ENCODE measurements at regions not wholly inside any gene's neighbourhood (a gene's known extent, or its start where the extent isn't known, plus 50 kb on each side); places are given as distances from the start of the nearest gene placed in this dataset.

DNA sequence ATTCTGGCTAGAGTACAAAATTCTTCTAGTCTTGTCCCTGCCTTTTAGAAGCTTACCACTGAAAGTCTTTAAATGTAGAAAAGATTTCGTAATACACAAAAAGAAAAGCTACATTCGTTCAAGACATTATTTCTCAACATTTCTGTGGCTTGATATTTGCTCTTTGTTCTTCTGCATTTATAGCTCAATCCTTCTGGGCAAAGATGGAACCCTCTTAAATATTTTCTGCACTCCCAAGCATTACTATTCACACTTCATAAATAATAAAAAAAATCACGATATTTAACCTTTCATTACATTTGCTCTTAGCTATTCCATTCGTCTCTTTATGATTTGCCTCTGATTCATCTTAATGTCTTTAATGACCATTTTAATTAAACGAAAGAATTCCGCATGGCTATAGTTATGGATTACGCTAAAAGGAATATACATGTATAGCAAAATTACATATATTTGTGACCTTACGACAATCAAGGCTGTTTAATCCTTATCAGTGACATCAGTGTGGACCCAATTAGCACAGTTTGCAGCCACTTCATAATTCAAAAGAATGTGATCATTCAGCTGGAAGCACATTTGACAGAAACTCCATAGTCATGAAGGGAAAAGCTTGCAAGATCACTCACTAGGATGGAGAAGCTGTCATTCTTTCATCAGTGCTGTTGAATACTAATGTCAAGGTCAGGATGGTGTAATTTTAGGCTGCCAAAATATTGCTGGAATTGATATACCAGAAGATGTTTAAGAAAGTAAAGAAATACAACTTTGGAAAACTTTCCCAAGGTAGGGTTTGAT is 1075.0 kb upstream of the TENM3 start:
- Mint-ChIP-seq H3K27me3 (ENCODE audit: insufficient read depth, unreplicated experiment) (peaks cover 3% of the 10 kb centered on the region), H3K27ac (ENCODE audit: unreplicated experiment) (no peak overlapping the region), H3K4me1 (ENCODE audit: low read depth, unreplicated experiment) (no peaks in the 10 kb centered on the region), H3K4me3 (ENCODE audit: unreplicated experiment) (no peak overlapping the region), H3K9me3 (ENCODE audit: unreplicated experiment) (no peaks in the 10 kb centered on the region), H3K36me3 (ENCODE audit: insufficient read depth, unreplicated experiment) (no peaks in the 10 kb centered on the region)
- no TSS peak for BruUV-seq (replicated peaks)
- H3K4me1 ChIP-seq: no peaks in the 10 kb centered on the region
- H3K27me3 ChIP-seq (replicated peaks; ENCODE audit: control insufficient read depth, insufficient read depth, low read length): no peaks in the 10 kb centered on the region
- H3K36me3 ChIP-seq (ENCODE audit: control insufficient read depth, insufficient read depth, low read length): no peaks in the 10 kb centered on the region
- no peak for DNase-seq
- no peaks in the 10 kb centered on the region for H3K9me3 ChIP-seq
- intact Hi-C loops (cut with micrococcal nuclease; ENCODE audit: unreplicated experiment): no loop called here
- ChIA-PET POLR2A (no interaction called here), CTCF (no interaction called here)
- no peak overlapping the region for H3K4me3 ChIP-seq (ENCODE audit: low read depth, low read length)
- TF ChIP-seq, protein P1, sequence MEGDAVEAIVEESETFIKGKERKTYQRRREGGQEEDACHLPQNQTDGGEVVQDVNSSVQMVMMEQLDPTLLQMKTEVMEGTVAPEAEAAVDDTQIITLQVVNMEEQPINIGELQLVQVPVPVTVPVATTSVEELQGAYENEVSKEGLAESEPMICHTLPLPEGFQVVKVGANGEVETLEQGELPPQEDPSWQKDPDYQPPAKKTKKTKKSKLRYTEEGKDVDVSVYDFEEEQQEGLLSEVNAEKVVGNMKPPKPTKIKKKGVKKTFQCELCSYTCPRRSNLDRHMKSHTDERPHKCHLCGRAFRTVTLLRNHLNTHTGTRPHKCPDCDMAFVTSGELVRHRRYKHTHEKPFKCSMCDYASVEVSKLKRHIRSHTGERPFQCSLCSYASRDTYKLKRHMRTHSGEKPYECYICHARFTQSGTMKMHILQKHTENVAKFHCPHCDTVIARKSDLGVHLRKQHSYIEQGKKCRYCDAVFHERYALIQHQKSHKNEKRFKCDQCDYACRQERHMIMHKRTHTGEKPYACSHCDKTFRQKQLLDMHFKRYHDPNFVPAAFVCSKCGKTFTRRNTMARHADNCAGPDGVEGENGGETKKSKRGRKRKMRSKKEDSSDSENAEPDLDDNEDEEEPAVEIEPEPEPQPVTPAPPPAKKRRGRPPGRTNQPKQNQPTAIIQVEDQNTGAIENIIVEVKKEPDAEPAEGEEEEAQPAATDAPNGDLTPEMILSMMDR (IDR thresholded peaks at IDR 0.05; ENCODE audit: insufficient read depth in 1 of 2, low read depth in 1 of 2, low read length in 1 of 2, severe bottlenecking in 1 of 2, unreplicated experiment in 1 of 2): no peak

DNA sequence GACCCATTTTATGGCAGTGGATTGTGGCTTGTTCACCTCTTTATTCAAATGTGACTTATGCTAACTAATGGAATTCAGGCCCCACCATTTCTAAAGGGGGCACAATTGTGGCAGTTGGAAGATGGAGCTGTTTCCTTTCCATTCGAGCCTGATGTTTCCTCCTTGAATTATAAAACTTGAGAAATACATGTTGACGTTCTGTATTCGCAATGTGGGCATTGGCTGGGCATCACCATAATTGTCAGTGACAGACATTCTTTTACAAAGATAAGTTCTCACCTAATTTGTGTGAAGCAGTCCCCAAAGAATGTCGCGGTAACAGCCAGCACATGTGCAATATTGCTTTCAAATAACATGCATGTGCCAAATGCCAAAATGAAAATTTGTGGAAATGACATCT is 1070.2 kb upstream of the TENM3 start:
- Histone ChIP-seq H3K27me3 (replicated peaks; ENCODE audit: control insufficient read depth, insufficient read depth, low read length) (no peaks in the 10 kb centered on the region), H3K4me3 (ENCODE audit: low read depth, low read length) (no peak overlapping the region), H3K4me1 (no peaks in the 10 kb centered on the region), H3K36me3 (ENCODE audit: control insufficient read depth, insufficient read depth, low read length) (no peaks in the 10 kb centered on the region), H3K9me3 (no peaks in the 10 kb centered on the region)
- no TSS peak for BruUV-seq (replicated peaks)
- TF ChIP-seq, protein P1 (IDR thresholded peaks at IDR 0.05; ENCODE audit: insufficient read depth in 1 of 2, low read depth in 1 of 2, low read length in 1 of 2, severe bottlenecking in 1 of 2, unreplicated experiment in 1 of 2): no peak
- no peak for DNase-seq
- H3K4me3 Mint-ChIP-seq (ENCODE audit: unreplicated experiment): no peak overlapping the region
- no peaks in the 10 kb centered on the region for H3K27me3 Mint-ChIP-seq (ENCODE audit: insufficient read depth, unreplicated experiment)
- H3K9me3 Mint-ChIP-seq (ENCODE audit: unreplicated experiment): no peaks in the 10 kb centered on the region
- H3K4me1 Mint-ChIP-seq (ENCODE audit: low read depth, unreplicated experiment): no peaks in the 10 kb centered on the region
- POLR2A ChIA-PET: no interaction called here
- no peaks in the 10 kb centered on the region for H3K36me3 Mint-ChIP-seq (ENCODE audit: insufficient read depth, unreplicated experiment)
- no peak overlapping the region for H3K27ac Mint-ChIP-seq (ENCODE audit: unreplicated experiment)
- intact Hi-C loops (cut with micrococcal nuclease; ENCODE audit: unreplicated experiment): no loop called here
- CTCF ChIA-PET: interaction anchor here (0.7 kb wide), 1 partner anchor 388 kb away, joined by 3 read pairs; no protein-coding TSS in a partner anchor

DNA sequence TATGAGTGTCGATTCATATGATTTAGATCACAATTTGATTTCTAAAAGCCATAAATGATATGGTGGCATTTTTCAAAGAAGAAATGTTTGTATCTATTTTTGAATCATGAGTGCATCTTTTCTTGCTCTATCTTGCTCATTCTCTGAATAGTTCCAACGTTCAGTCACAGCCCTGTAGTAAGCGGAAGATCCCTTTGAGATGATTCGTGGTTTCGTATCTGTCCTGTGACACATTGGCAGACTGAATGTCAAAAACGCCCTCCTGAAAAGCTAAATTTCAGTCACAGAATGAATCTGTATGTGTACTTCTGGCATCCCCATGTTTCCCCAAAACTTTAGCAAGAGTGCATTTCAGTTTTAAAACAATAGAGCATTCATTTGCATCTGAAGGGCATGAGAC is 1066.9 kb upstream of the TENM3 start:
- ChIA-PET CTCF (no interaction called here), POLR2A (no interaction called here)
- intact Hi-C loops (cut with micrococcal nuclease; ENCODE audit: unreplicated experiment): no loop called here
- Histone ChIP-seq H3K4me1 (no peaks in the 10 kb centered on the region), H3K9me3 (no peaks in the 10 kb centered on the region), H3K4me3 (ENCODE audit: low read depth, low read length) (no peak overlapping the region), H3K27me3 (replicated peaks; ENCODE audit: control insufficient read depth, insufficient read depth, low read length) (no peaks in the 10 kb centered on the region), H3K36me3 (ENCODE audit: control insufficient read depth, insufficient read depth, low read length) (no peaks in the 10 kb centered on the region)
- Mint-ChIP-seq H3K4me1 (ENCODE audit: low read depth, unreplicated experiment) (no peaks in the 10 kb centered on the region), H3K4me3 (ENCODE audit: unreplicated experiment) (no peak overlapping the region), H3K9me3 (ENCODE audit: unreplicated experiment) (no peaks in the 10 kb centered on the region), H3K27me3 (ENCODE audit: insufficient read depth, unreplicated experiment) (no peaks in the 10 kb centered on the region), H3K36me3 (ENCODE audit: insufficient read depth, unreplicated experiment) (no peaks in the 10 kb centered on the region), H3K27ac (ENCODE audit: unreplicated experiment) (no peak overlapping the region)
- TF ChIP-seq, protein P1 (IDR thresholded peaks at IDR 0.05; ENCODE audit: insufficient read depth in 1 of 2, low read depth in 1 of 2, low read length in 1 of 2, severe bottlenecking in 1 of 2, unreplicated experiment in 1 of 2): no peak
- BruUV-seq (replicated peaks): no TSS peak
- DNase-seq: no peak

Data from Caco-2 (cell line).